Urinary bladder (tissue), 3 donors: ENCODE measurements at regions not wholly inside any gene's neighbourhood (a gene's known extent, or its start where the extent isn't known, plus 50 kb on each side); places are given as distances from the start of the nearest gene placed in this dataset.

Source experiments
- DNase-seq: peaks from one replicate; pipeline ENCODE4 v3.0.0-alpha.2; 2015; ENCODE audit errors: extremely low spot score
- H3K27ac ChIP-seq: one replicate; pipeline ENCODE4 v1.5.1; 2013; ENCODE audit warnings: low read depth, mild to moderate bottlenecking, moderate library complexity
- H3K36me3 ChIP-seq: one replicate; pipeline ENCODE4 v1.6.1; 2013; ENCODE audit warnings: mild to moderate bottlenecking, moderate library complexity; ENCODE audit not compliant: insufficient read depth
- H3K4me1 ChIP-seq: one replicate; pipeline ENCODE4 v1.6.1; 2013; ENCODE audit warnings: mild to moderate bottlenecking, moderate library complexity; ENCODE audit not compliant: insufficient read depth
- H3K4me3 ChIP-seq: one replicate; pipeline ENCODE4 v1.5.1; 2013; ENCODE audit warnings: low read depth, low read length
- WGBS: extraction: QIAGEN DNeasy Blood & Tissue Kit; methylation state at CpG from one replicate; pipeline ENCODE4 v1.1.7; 2013; 5-methylcytosine and 5-hydroxymethylcytosine counted together
- donor health status: healthy with polysubstance abuse.
- donor health status: healthy.

GRCh38 chr17:59502800-59503199 lies 62.6 kb upstream of the DHX40 start:
- no peak overlapping the region for H3K4me3 ChIP-seq
- DNase-seq, result no peak
- no peak overlapping the region for H3K27ac ChIP-seq
- H3K36me3 ChIP-seq, result no peaks in the 10 kb centered on the region
- no peaks in the 10 kb centered on the region for H3K4me1 ChIP-seq

GRCh38 chr17:59503500-59503899 lies 61.9 kb upstream of the DHX40 start:
- H3K36me3 ChIP-seq, result no peaks in the 10 kb centered on the region
- H3K4me1 ChIP-seq, result no peaks in the 10 kb centered on the region
- no peak for DNase-seq
- 36% methylated on average over 3 of the region's 3 CpGs for WGBS
- H3K27ac ChIP-seq, result no peak overlapping the region
- H3K4me3 ChIP-seq, result no peak overlapping the region

DNA sequence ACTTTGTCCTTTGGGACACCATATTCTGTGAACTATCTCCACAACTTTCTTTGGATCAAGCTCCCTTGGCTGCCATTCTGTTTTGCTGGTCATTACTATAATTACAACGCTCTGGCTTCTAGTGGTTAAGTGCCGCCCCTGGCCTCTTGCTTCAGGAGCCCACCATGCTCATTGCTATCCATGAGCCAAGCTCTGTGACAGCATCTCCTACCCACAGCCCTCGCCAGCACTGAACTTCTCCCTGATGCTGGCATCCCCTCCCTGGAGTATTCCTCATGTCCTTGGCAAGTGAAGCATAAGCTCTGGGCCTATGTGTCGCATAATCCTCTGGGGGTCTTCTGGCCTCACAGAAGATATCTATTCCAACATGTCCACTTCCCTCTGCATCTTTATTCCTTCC lies 60.6 kb upstream of the DHX40 start:
- Histone ChIP-seq H3K4me3 (no peak overlapping the region), H3K36me3 (no peaks in the 10 kb centered on the region), H3K4me1 (no peaks in the 10 kb centered on the region), H3K27ac (no peak overlapping the region)
- DNase-seq, result no peak
- 98% methylated on average over 4 of the region's 4 CpGs for WGBS

DNA sequence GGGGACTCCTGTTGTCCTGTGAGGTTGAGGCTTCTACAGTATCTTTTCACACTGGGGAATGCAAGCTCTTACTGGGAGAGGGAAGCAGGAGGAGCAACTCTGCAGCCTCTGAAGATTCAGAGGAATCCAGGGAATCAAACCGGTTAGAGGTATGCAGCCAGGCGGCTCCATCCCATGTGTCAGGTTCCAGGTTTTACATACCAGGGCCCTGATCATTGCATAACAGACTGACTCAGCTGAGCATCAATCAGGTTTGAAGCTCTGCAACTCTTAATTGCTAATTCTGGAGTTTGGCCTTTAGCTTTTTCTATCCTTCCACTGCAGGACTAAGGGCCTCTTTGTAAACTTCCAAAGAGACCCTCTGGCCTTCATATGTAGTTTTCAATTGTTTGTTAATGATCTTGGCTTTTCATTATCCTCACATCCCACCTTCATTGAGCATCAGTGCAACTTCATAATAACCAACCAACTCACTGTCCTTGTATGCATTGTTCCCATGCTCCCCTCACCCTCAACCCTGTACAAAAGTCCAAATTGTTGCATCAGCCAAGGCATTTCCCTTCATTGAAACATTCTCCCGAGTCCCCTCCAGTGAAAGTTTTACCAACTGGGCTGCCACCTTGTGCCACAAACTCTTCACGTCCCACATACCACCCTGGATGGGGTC lies 59.7 kb upstream of the DHX40 start:
- 89% methylated on average over 4 of the region's 4 CpGs for WGBS
- DNase-seq, result no peak

DNA sequence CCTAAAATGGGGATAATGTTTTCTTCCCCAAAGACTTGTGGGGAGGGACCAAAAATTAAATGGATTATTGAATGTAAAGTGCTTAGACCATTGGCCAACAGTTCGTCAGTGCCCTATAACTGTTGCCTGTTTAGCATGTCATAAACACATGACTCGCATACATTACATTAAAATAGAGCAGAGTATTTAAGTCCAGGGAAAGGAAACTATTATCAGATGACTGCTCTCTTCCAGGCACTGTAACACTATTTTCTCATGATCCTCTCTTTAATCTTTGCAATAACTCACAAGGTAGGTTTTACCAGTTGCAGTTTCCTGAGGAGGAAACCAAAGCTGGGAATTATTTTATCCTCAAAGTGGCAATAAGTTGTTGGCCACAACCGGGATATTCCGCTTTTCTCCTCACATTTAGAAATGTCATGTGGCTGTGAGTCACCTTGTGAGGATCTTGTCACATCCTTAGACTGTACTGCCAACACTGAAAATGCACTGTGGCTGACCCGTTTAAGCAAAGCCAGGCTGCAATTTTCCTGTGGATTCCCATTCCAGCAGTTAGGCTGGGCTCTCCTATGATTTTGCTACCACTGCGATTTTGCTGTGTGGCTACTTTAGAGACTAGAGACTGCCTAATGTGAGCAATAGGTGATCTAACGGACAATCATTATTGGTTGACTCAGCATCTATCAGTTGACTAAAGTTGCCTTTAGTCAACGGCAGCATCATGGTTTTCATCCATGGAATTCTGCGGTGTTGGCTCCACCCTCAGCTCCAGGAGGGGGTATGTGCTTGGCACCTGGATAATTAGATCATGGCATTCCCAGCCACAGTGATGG lies 58.3 kb upstream of the DHX40 start:
- no peaks in the 10 kb centered on the region for H3K36me3 ChIP-seq
- no peaks in the 10 kb centered on the region for H3K4me1 ChIP-seq
- H3K4me3 ChIP-seq, result no peak overlapping the region
- H3K27ac ChIP-seq, result no peak overlapping the region
- 79% methylated on average over 9 of the region's 9 CpGs for WGBS
- DNase-seq, result no peak

More for the DNA sequence above, 59.7 kb upstream of the DHX40 start:
- no peaks in the 10 kb centered on the region for H3K36me3 ChIP-seq
- no peak overlapping the region for H3K27ac ChIP-seq
- no peak overlapping the region for H3K4me3 ChIP-seq
- H3K4me1 ChIP-seq, result no peaks in the 10 kb centered on the region

DNA sequence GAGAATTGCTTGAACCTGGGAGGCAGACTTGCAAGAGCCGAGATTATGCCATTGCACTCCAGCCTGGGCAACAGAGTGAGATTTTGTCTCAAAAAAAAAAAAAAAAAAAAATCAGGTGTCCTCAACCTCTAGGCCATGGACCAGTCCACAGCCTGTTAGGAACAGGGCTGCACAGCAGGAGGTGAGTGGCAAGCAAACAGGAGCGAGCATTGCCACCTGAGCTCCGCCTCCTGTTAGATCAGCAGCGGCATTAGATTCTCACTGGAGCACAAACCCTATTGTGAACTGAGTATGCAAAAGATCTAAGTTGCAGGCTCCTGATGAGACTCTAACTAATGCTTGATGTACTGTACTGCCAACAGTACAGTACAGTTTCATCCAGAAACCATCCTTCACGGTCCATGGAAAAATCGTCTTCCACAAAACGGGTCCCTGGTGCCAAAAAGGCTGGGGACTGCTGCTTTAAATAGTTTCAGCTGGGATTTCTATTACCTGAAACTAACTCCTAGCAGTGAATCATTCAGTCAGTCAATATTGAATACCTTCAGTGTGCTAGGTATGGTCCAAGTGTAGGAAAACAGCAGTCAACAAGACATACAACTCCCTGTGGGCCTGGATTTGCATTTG lies 56.3 kb upstream of the DHX40 start:
- H3K4me1 ChIP-seq, result peaks cover under 1% of the 10 kb centered on the region
- WGBS, result 85% methylated on average over 7 of the region's 7 CpGs
- no peak for DNase-seq
- H3K4me3 ChIP-seq, result no peak overlapping the region
- H3K36me3 ChIP-seq, result no peaks in the 10 kb centered on the region
- H3K27ac ChIP-seq, result no peak overlapping the region

DNA sequence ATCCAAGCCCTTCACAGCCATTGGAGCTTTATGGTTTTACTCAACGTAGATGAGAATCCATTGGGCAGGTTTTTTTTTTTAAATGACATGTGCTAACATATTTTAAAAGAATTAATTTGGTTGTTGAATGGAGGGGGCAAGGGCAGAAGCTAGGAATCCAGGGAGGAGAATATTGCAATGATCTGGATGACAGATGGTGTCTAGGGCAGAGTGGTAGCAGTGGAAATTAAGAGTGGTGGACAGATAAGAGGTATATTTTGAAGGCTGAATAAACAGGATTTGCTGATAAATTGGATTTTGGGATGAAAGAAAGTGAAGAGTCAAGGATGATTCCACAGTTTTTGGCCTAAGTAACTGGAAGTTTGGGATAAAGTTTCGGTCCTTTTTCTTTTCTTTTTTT lies 54.8 kb upstream of the DHX40 start:
- 84% methylated on average over 2 of the region's 2 CpGs for WGBS

DNA sequence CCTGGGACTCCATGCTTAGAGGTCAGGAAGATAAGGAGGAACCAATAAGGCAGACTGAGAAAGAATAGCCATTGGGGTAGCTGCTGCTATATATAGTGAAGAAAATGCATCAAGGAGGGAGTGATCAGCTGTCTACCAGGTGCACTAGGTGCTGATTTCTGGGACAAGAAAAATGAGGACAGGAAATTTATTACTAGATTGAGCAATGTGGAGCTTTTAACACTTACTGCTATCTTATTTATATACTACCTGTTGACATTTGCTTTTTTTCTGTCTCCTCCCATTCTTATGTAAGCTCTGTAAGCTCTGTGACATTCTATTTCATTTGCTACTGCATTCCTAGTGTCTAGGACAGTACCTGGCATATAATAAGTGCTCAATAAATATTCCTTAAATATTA lies 53.7 kb upstream of the DHX40 start:
- H3K4me1 ChIP-seq, result peaks cover 2% of the 10 kb centered on the region
- no peak overlapping the region for H3K27ac ChIP-seq
- DNase-seq, result no peak
- no peaks in the 10 kb centered on the region for H3K36me3 ChIP-seq
- no peak overlapping the region for H3K4me3 ChIP-seq

More for the DNA sequence above, 54.8 kb upstream of the DHX40 start:
- Histone ChIP-seq H3K36me3 (no peaks in the 10 kb centered on the region), H3K4me3 (no peak overlapping the region), H3K4me1 (peaks cover 1% of the 10 kb centered on the region), H3K27ac (no peak overlapping the region)
- DNase-seq, result no peak

- WGBS, result 92% methylated on average over 6 of the region's 6 CpGs
- no peaks in the 10 kb centered on the region for H3K36me3 ChIP-seq
- H3K4me1 ChIP-seq, result peaks cover 2% of the 10 kb centered on the region
- DNase-seq, result no peak
- no peak overlapping the region for H3K4me3 ChIP-seq
- H3K27ac ChIP-seq, result no peak overlapping the region
Observed at GRCh38 chr17:59512844-59513385, 52.5 kb upstream of the DHX40 start.

GRCh38 chr17:59513934-59514841 lies 51.2 kb upstream of the DHX40 start:
- H3K36me3 ChIP-seq, result no peaks in the 10 kb centered on the region
- peaks cover 2% of the 10 kb centered on the region for H3K4me1 ChIP-seq
- H3K27ac ChIP-seq, result no peak overlapping the region
- H3K4me3 ChIP-seq, result no peak overlapping the region
- peak; percentile 82 for DNase-seq
- 33% methylated on average over 8 of the region's 8 CpGs for WGBS
